Stomach smooth muscle (tissue), 2 donors: ENCODE measurements at regions not wholly inside any gene's neighbourhood (a gene's known extent, or its start where the extent isn't known, plus 50 kb on each side); places are given as distances from the start of the nearest gene placed in this dataset.
"Not testable (repeated sequence)": the region's sequence is repeated elsewhere in the genome, so short reads cannot be mapped to it uniquely, and the experiment has no call there.

Source experiments
- H3K27ac ChIP-seq: one replicate; pipeline ENCODE4 v1.7.0; 2013; ENCODE audit warnings: mild to moderate bottlenecking, low read length, inconsistent platforms
- H3K27me3 ChIP-seq, 2 donors: one replicate each; pipeline ENCODE4 v1.7.0; 2013; ENCODE audit warnings: low read length in 2 of 2; ENCODE audit not compliant: insufficient read depth in 2 of 2, control insufficient read depth in 1 of 2
- H3K36me3 ChIP-seq, 2 donors: one replicate each; pipeline ENCODE4 v1.7.0; 2013; ENCODE audit warnings: low read length in 2 of 2; ENCODE audit not compliant: control insufficient read depth in 2 of 2, insufficient read depth in 2 of 2
- H3K4me1 ChIP-seq: one replicate; pipeline ENCODE4 v1.7.0; 2013; ENCODE audit warnings: low read length; ENCODE audit not compliant: control insufficient read depth, insufficient read depth
- H3K4me3 ChIP-seq, 2 donors: one replicate each; pipeline ENCODE4 v1.7.0; 2013; ENCODE audit warnings: low read length in 2 of 2
- H3K9ac ChIP-seq, 2 donors: one replicate each; pipeline ENCODE4 v1.7.0; 2013; ENCODE audit warnings: low read length in 2 of 2, mild to moderate bottlenecking in 1 of 2
- H3K9me3 ChIP-seq, 2 donors: one replicate each; pipeline ENCODE4 v1.7.0; 2013; ENCODE audit warnings: low read length in 2 of 2; ENCODE audit not compliant: control insufficient read depth in 2 of 2
- donor health status: healthy.
- donor health status: Pancreatic carcinoma.

DNA sequence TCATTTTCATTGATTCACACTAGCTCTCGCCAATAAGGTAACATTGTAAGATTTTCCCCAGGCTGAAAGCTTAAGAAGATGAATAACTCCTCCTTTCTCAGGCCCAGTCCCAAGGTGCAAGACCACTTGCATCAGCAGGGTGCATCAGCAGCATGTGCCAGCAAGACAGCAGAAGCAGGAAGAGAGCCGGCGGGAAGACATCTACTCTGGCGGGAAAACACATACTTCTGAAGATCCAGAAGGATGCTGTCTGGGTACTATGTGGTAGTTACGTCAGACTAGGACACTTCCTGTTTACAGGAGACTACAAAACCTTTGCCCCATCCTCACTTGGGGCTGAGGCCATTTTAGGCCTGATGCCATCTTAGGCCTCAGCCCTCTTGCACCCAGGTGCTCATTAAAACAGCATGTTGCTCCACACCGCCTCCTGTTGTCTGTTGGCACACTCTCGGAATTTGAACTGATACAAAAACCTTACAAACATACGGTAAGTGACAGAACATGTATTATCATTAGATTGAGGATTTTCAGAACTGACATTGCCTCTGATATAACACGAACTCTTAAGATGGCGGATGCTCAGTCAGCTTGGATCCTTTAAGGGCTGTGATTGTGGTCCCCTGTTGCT is 886.5 kb upstream of the EPHA5 start:
- no peaks in the 10 kb centered on the region for H3K4me1 ChIP-seq
- no peaks in the 10 kb centered on the region for H3K27me3 ChIP-seq
- H3K36me3 ChIP-seq = no peaks in the 10 kb centered on the region
- no peak overlapping the region for H3K27ac ChIP-seq
- no peaks in the 10 kb centered on the region for H3K9me3 ChIP-seq
- no peak overlapping the region for H3K4me3 ChIP-seq
- H3K9ac ChIP-seq = no peak overlapping the region

GRCh38 chr4:66555301-66555700 is 885.0 kb upstream of the EPHA5 start:
- Histone ChIP-seq H3K9ac (no peak overlapping the region), H3K27ac (no peak overlapping the region), H3K9me3 (no peaks in the 10 kb centered on the region), H3K27me3 (no peaks in the 10 kb centered on the region), H3K4me3 (no peak overlapping the region), H3K4me1 (no peaks in the 10 kb centered on the region), H3K36me3 (no peaks in the 10 kb centered on the region)

DNA sequence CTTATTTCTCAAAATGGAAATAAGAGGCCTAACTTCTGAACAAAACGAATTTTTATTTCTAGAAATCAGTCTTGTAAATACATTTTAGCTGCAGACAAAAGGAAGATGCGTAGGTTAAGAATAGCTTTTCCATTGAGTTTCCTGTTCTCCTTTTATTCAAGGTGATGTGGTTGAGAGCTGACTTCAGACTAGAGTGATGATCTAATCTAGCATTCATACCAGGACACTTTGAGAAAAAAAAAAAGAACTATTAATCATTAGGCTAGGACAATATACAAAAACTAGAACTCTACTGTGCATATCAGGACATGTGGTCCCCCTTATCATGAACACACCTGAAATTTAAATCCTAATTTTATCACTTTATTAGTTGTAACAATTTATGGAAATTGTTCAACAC is 884.5 kb upstream of the EPHA5 start:
- H3K36me3 ChIP-seq = no peaks in the 10 kb centered on the region
- H3K27me3 ChIP-seq = no peaks in the 10 kb centered on the region
- H3K27ac ChIP-seq = no peak overlapping the region
- no peaks in the 10 kb centered on the region for H3K4me1 ChIP-seq
- H3K4me3 ChIP-seq = no peak overlapping the region
- H3K9me3 ChIP-seq = no peaks in the 10 kb centered on the region
- no peak overlapping the region for H3K9ac ChIP-seq

DNA sequence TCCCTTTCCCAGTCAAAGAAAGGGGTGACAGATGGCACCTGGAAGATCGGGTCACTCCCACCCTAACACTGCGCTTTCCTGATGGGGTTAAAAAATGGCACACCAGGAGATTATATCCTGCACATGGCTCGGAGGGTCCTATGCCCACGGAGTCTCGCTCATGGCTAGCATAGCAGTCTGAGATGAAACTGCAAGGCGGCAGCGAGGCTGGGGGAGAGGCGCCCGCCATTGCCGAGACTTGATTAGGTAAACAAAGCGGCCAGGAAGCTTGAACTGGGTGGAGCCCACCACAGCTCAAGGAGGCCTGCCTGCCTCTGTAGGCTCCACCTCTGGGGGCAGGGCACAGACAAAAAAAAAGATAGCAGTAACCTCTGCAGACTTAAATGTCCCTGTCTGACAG is 875.0 kb upstream of the EPHA5 start:
- H3K36me3 ChIP-seq, H3K27me3 ChIP-seq: not testable (repeated sequence)

GRCh38 chr4:66544281-66544680 is 874.0 kb upstream of the EPHA5 start:
- no peak overlapping the region for H3K9ac ChIP-seq
- no peaks in the 10 kb centered on the region for H3K27me3 ChIP-seq
- H3K36me3 ChIP-seq = no peaks in the 10 kb centered on the region
- H3K4me3 ChIP-seq = no peak overlapping the region
- no peaks in the 10 kb centered on the region for H3K4me1 ChIP-seq
- no peaks in the 10 kb centered on the region for H3K9me3 ChIP-seq
- H3K27ac ChIP-seq = no peak overlapping the region

More for the DNA sequence above, 875.0 kb upstream of the EPHA5 start:
- not testable (repeated sequence) for H3K9ac ChIP-seq, H3K4me1 ChIP-seq, H3K9me3 ChIP-seq, H3K4me3 ChIP-seq, H3K27ac ChIP-seq

DNA sequence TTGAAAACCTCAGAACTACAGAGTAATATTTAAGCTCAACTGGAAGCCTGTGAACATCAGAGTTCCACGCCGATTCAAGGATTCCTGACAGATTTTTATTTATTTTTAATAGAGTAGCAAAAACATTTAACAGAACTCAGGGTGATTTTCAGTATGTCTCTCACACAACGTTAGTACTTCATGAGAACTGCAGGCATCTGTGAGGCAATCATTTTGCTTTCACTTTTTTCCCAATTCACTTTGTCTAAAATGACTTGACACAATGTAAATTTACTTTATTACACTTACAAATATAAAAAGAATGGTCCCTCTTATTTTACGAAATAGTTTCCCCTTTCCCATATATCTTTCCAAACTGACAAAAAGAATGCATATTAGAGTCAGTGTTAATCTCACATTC is 869.5 kb upstream of the EPHA5 start:
- Histone ChIP-seq H3K9me3 (no peaks in the 10 kb centered on the region), H3K27ac (no peak overlapping the region), H3K4me1 (no peaks in the 10 kb centered on the region), H3K36me3 (no peaks in the 10 kb centered on the region), H3K27me3 (no peaks in the 10 kb centered on the region), H3K4me3 (no peak overlapping the region), H3K9ac (no peak overlapping the region)

- Histone ChIP-seq H3K27me3 (no peaks in the 10 kb centered on the region), H3K27ac (no peak overlapping the region), H3K9me3 (no peaks in the 10 kb centered on the region), H3K36me3 (no peaks in the 10 kb centered on the region), H3K9ac (no peak overlapping the region), H3K4me1 (no peaks in the 10 kb centered on the region), H3K4me3 (no peak overlapping the region)
These were observed 854.5 kb upstream of the EPHA5 start for GRCh38 chr4:66524781-66525180.

DNA sequence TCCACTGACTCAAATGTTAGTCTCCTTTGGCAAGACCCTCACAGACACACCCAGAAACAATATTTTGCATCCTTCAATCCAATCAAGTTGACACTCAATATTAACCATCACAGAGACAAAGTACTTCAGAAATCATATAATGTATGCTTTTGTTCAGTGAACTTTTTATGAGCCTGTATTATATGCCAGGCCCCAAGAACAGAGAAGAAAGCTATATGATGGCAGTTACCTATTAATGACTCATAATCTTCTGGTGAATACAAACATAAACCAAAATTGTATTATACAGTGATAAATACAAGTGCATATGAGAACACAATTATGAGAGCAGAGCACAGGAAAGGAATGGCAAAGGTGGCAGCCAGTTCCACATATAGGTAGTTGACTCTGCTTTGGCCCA is 852.0 kb upstream of the EPHA5 start:
- no peaks in the 10 kb centered on the region for H3K4me1 ChIP-seq
- no peaks in the 10 kb centered on the region for H3K36me3 ChIP-seq
- no peaks in the 10 kb centered on the region for H3K9me3 ChIP-seq
- no peak overlapping the region for H3K27ac ChIP-seq
- H3K9ac ChIP-seq = no peak overlapping the region
- no peaks in the 10 kb centered on the region for H3K27me3 ChIP-seq
- H3K4me3 ChIP-seq = no peak overlapping the region

DNA sequence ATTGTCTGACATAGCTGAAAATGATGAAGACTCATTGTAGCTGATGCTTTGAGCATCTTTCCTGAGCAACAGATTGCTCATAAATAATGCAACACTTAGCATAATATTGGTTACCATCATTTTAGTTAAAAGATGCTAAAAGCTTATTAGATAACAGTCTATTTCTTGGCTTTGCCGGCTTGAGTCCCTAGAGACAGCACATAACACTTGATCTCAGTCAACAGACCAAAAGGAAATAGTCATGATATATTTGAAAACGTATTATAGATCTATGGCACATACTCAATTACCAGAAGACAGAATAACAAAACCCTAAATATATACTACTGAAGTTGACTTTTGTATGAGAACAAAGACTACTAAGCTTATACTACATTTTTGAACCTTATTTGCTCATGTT is 846.7 kb upstream of the EPHA5 start:
- H3K36me3 ChIP-seq = no peaks in the 10 kb centered on the region
- H3K4me1 ChIP-seq = no peaks in the 10 kb centered on the region
- no peak overlapping the region for H3K4me3 ChIP-seq
- peaks cover 0 to 3% of the 10 kb centered on the region in 2 donors for H3K9me3 ChIP-seq
- H3K9ac ChIP-seq = no peak overlapping the region
- H3K27ac ChIP-seq = no peak overlapping the region
- no peaks in the 10 kb centered on the region for H3K27me3 ChIP-seq

GRCh38 chr4:66506985-66507384 is 836.7 kb upstream of the EPHA5 start:
- Histone ChIP-seq H3K4me3 (no peak overlapping the region), H3K9me3 (peaks cover 0 to 2% of the 10 kb centered on the region in 2 donors), H3K27ac (no peak overlapping the region), H3K27me3 (no peaks in the 10 kb centered on the region), H3K4me1 (no peaks in the 10 kb centered on the region), H3K9ac (no peak overlapping the region), H3K36me3 (no peaks in the 10 kb centered on the region)

- no peaks in the 10 kb centered on the region for H3K36me3 ChIP-seq
- H3K4me3 ChIP-seq = no peak overlapping the region
- no peaks in the 10 kb centered on the region for H3K4me1 ChIP-seq
- no peak overlapping the region for H3K27ac ChIP-seq
- H3K9me3 ChIP-seq = no peaks in the 10 kb centered on the region
- no peak overlapping the region for H3K9ac ChIP-seq
- no peaks in the 10 kb centered on the region for H3K27me3 ChIP-seq
These were observed 831.7 kb upstream of the EPHA5 start for GRCh38 chr4:66501997-66502396.
